ENCODE measurements at regions not wholly inside any gene's neighbourhood (a gene's known extent, or its start where the extent isn't known, plus 50 kb on each side); places are given as distances from the start of the nearest gene placed in this dataset.

DNA sequence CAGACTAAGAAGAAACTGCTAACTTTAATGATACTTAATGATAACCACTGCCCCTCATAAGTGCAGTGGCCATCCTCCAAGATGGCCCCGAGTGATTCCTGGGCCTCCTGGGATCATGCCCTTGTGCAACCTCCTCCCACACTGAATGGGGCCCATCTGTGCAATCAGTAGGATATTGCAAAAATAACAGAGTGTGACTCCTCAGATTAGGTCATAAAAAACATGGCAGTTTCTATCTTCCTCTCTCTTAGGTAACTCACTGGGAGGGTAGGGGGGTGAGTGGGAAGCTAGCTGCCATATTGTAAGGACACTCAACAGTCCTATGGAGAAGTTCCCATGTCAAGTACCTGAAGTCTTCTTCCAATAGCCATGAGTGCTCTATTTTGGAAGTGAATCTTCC, 173.0 kb downstream of the SHQ1 start:
- no peaks in the 10 kb centered on the region for H3K4me1 ChIP-seq (ENCODE audit: control insufficient read depth, insufficient read depth, low read length)
- WGBS (ENCODE audit: insufficient coverage) = 92% methylated on average over 1 of the region's 1 CpG
- no peak overlapping the region for H3K4me3 Mint-ChIP-seq
- intact Hi-C loops (cut with micrococcal nuclease) = no loop called here
- H3K4me1 Mint-ChIP-seq = peaks cover 0 to 7% of the 10 kb centered on the region in 2 donors
- no peaks in the 10 kb centered on the region for H3K27me3 ChIP-seq (ENCODE audit: control insufficient read depth, insufficient read depth, low read length)
- no peaks in the 10 kb centered on the region for H3K36me3 ChIP-seq (ENCODE audit: control insufficient read depth, insufficient read depth, low read length)
- peaks cover 0 to 9% of the 10 kb centered on the region in 2 donors for H3K27me3 Mint-ChIP-seq (ENCODE audit: low read depth in 2 of 2)
- ATAC-seq (no peak), DNase-seq (no peak)
- peaks cover 4% of the 10 kb centered on the region for H3K9me3 ChIP-seq (ENCODE audit: control insufficient read depth, insufficient read depth, low read length)
- H3K27ac ChIP-seq (ENCODE audit: low read length) = no peak overlapping the region
- no peaks in the 10 kb centered on the region for H3K36me3 Mint-ChIP-seq
- no peaks in the 10 kb centered on the region for H3K9me3 Mint-ChIP-seq
- no peak overlapping the region for H3K27ac Mint-ChIP-seq
- TF ChIP-seq, protein P1, sequence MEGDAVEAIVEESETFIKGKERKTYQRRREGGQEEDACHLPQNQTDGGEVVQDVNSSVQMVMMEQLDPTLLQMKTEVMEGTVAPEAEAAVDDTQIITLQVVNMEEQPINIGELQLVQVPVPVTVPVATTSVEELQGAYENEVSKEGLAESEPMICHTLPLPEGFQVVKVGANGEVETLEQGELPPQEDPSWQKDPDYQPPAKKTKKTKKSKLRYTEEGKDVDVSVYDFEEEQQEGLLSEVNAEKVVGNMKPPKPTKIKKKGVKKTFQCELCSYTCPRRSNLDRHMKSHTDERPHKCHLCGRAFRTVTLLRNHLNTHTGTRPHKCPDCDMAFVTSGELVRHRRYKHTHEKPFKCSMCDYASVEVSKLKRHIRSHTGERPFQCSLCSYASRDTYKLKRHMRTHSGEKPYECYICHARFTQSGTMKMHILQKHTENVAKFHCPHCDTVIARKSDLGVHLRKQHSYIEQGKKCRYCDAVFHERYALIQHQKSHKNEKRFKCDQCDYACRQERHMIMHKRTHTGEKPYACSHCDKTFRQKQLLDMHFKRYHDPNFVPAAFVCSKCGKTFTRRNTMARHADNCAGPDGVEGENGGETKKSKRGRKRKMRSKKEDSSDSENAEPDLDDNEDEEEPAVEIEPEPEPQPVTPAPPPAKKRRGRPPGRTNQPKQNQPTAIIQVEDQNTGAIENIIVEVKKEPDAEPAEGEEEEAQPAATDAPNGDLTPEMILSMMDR (IDR thresholded peaks at IDR 0.05) = no peak
- H3K4me3 ChIP-seq (ENCODE audit: low read length) = no peak overlapping the region

DNA sequence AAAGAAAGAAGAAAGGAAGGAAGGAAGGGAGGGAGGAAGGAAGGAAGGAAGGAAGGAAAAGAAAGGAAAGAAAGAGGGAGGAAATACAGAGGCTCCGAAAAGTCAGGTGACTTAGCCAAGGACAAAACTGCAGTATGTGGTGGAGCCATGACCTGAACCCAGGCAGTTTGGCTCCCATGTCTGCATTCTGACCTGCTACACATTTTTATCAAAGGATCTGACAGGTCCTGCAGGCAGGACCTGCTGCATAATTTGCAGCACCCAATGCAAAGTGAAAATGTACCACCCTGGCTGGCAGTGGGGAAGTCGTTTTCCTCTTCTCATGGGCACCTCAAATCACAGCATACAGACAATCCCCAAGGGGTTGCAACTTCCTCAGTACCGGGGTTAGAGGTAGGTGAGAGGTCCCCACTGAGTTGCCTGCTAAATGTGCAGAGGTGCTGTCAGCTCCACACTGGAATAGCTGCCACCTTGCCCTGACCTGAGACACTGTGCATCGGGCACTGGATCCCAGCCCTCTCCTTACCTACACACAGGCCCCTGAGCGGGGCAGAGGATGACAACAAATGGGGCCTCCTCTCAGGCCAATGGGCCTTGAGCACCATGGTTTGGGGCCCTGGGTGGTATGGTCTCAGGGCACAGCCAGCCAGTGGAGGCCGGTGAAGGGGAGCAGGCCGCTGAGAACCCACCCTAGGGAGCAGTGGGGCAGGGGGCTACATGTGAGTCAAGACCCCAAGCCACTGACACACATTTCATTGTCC, 175.1 kb downstream of the SHQ1 start:
- ATAC-seq = no peak
- intact Hi-C loops (cut with micrococcal nuclease) = no loop called here
- TF ChIP-seq, protein P1 (IDR thresholded peaks at IDR 0.05) = no peak
- H3K4me1 Mint-ChIP-seq = no peaks in the 10 kb centered on the region
- no peaks in the 10 kb centered on the region for H3K36me3 Mint-ChIP-seq
- 83% methylated on average over 6 of the region's 7 CpGs for WGBS (ENCODE audit: insufficient coverage)
- H3K27me3 ChIP-seq (ENCODE audit: control insufficient read depth, insufficient read depth, low read length) = no peaks in the 10 kb centered on the region
- no peaks in the 10 kb centered on the region for H3K4me1 ChIP-seq (ENCODE audit: control insufficient read depth, insufficient read depth, low read length)
- H3K27ac ChIP-seq (ENCODE audit: low read length) = no peak overlapping the region
- H3K9me3 ChIP-seq (ENCODE audit: control insufficient read depth, insufficient read depth, low read length) = peaks cover 4% of the 10 kb centered on the region
- H3K4me3 Mint-ChIP-seq = no peak overlapping the region
- DNase-seq = no peak
- H3K4me3 ChIP-seq (ENCODE audit: low read length) = no peak overlapping the region
- no peak overlapping the region for H3K27ac Mint-ChIP-seq
- H3K27me3 Mint-ChIP-seq (ENCODE audit: low read depth in 2 of 2) = peaks cover 0 to 7% of the 10 kb centered on the region in 2 donors
- no peaks in the 10 kb centered on the region for H3K9me3 Mint-ChIP-seq
- no peaks in the 10 kb centered on the region for H3K36me3 ChIP-seq (ENCODE audit: control insufficient read depth, insufficient read depth, low read length)

DNA sequence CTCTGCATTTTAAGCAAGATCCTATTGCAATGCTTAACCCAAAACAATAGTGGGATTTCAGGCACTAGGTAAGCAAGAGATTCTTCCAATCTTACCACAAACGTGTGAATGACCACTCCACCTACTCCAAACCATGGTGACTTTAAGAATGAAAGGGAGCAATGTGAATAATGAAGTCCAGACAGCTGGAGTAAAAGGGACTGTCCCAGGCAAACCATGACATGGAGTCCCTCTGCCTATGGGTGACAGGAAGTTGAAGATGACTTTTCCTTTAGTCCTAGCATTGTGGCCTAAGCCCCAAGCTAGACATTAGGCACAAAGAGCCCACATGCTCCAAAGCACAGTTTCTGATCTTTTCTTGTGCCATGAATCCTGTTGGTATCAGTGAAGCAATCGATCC, 179.0 kb downstream of the SHQ1 start:
- ATAC-seq = no peak
- no peaks in the 10 kb centered on the region for H3K4me1 ChIP-seq (ENCODE audit: control insufficient read depth, insufficient read depth, low read length)

More for the DNA sequence above, 179.0 kb downstream of the SHQ1 start:
- Mint-ChIP-seq H3K27me3 (ENCODE audit: low read depth in 2 of 2) (no peaks in the 10 kb centered on the region), H3K4me3 (no peak overlapping the region), H3K27ac (no peak overlapping the region), H3K9me3 (no peaks in the 10 kb centered on the region), H3K4me1 (no peaks in the 10 kb centered on the region), H3K36me3 (no peaks in the 10 kb centered on the region)
- whole genome bisulfite sequencing (ENCODE audit: insufficient coverage) = 100% methylated on average over 1 of the region's 2 CpGs
- no peaks in the 10 kb centered on the region for H3K36me3 ChIP-seq (ENCODE audit: control insufficient read depth, insufficient read depth, low read length)
- intact Hi-C loops (cut with micrococcal nuclease) = no loop called here
- no peak overlapping the region for H3K27ac ChIP-seq (ENCODE audit: low read length)
- TF ChIP-seq, protein P1 (IDR thresholded peaks at IDR 0.05) = no peak
- no peaks in the 10 kb centered on the region for H3K9me3 ChIP-seq (ENCODE audit: control insufficient read depth, insufficient read depth, low read length)
- DNase-seq = no peak
- H3K4me3 ChIP-seq (ENCODE audit: low read length) = no peak overlapping the region
- no peaks in the 10 kb centered on the region for H3K27me3 ChIP-seq (ENCODE audit: control insufficient read depth, insufficient read depth, low read length)
